Esophagus (tissue), 2 donors: ENCODE measurements at regions not wholly inside any gene's neighbourhood (a gene's known extent, or its start where the extent isn't known, plus 50 kb on each side); places are given as distances from the start of the nearest gene placed in this dataset.

Experiments
- H3K27ac ChIP-seq, 2 donors: one replicate each; pipeline ENCODE4 v1.5.1; 2013; ENCODE audit warnings: low read depth in 2 of 2, mild to moderate bottlenecking in 2 of 2, inconsistent platforms in 1 of 2, low read length in 1 of 2, moderate library complexity in 1 of 2
- H3K27me3 ChIP-seq, 2 donors: one replicate each; pipeline ENCODE4 v1.6.1; 2013; ENCODE audit warnings: low read length in 2 of 2, control low read depth in 1 of 2, mild to moderate bottlenecking in 1 of 2; ENCODE audit not compliant: insufficient read depth in 2 of 2, control insufficient read depth in 1 of 2
- H3K36me3 ChIP-seq, 2 donors: one replicate each; pipeline ENCODE4 v1.6.1; 2013; ENCODE audit warnings: low read length in 1 of 2; ENCODE audit not compliant: control insufficient read depth in 2 of 2, insufficient read depth in 2 of 2
- H3K4me1 ChIP-seq, 2 donors: one replicate each; pipeline ENCODE4 v1.6.1; 2013; ENCODE audit warnings: low read length in 1 of 2; ENCODE audit not compliant: control insufficient read depth in 2 of 2, insufficient read depth in 2 of 2
- H3K4me3 ChIP-seq, 2 donors: one replicate each; pipeline ENCODE4 v1.5.1; 2013; ENCODE audit warnings: low read length in 2 of 2, mild to moderate bottlenecking in 2 of 2, low read depth in 1 of 2, moderate library complexity in 1 of 2
- H3K9me3 ChIP-seq, 2 donors: one replicate each; pipeline ENCODE4 v1.6.1; 2013; ENCODE audit warnings: mild to moderate bottlenecking in 2 of 2, low read depth in 1 of 2, low read length in 1 of 2, moderate library complexity in 1 of 2; ENCODE audit not compliant: control insufficient read depth in 2 of 2, insufficient read depth in 1 of 2
- WGBS, 2 donors: extraction: QIAGEN DNeasy Blood & Tissue Kit; methylation state at CpG; one replicate each; pipeline ENCODE4 v1.1.7; 2013; 5-methylcytosine and 5-hydroxymethylcytosine counted together
- donor health status: healthy with polysubstance abuse.
- donor health status: Bipolar disorder and iron deficiency.

GRCh38 chr10:105774351-105774750 lies 1133.3 kb downstream of the SORCS3 start:
- no peak overlapping the region for H3K4me3 ChIP-seq
- WGBS, 2 donors = 40 to 49% methylated on average over 2 of the region's 2 CpGs

GRCh38 chr10:105770524-105771212 lies 1129.6 kb downstream of the SORCS3 start:
- H3K4me3 ChIP-seq = no peak overlapping the region
- H3K36me3 ChIP-seq = no peaks in the 10 kb centered on the region
- 25 to 31% methylated on average over 2 of the region's 2 CpGs for WGBS, 2 donors
- no peaks in the 10 kb centered on the region for H3K4me1 ChIP-seq
- no peaks in the 10 kb centered on the region for H3K27me3 ChIP-seq
- H3K27ac ChIP-seq = no peak overlapping the region
- no peaks in the 10 kb centered on the region for H3K9me3 ChIP-seq

More at GRCh38 chr10:105774351-105774750, 1133.3 kb downstream of the SORCS3 start:
- Histone ChIP-seq H3K27me3 (no peaks in the 10 kb centered on the region), H3K36me3 (no peaks in the 10 kb centered on the region), H3K9me3 (no peaks in the 10 kb centered on the region), H3K27ac (no peak overlapping the region), H3K4me1 (no peaks in the 10 kb centered on the region)

DNA sequence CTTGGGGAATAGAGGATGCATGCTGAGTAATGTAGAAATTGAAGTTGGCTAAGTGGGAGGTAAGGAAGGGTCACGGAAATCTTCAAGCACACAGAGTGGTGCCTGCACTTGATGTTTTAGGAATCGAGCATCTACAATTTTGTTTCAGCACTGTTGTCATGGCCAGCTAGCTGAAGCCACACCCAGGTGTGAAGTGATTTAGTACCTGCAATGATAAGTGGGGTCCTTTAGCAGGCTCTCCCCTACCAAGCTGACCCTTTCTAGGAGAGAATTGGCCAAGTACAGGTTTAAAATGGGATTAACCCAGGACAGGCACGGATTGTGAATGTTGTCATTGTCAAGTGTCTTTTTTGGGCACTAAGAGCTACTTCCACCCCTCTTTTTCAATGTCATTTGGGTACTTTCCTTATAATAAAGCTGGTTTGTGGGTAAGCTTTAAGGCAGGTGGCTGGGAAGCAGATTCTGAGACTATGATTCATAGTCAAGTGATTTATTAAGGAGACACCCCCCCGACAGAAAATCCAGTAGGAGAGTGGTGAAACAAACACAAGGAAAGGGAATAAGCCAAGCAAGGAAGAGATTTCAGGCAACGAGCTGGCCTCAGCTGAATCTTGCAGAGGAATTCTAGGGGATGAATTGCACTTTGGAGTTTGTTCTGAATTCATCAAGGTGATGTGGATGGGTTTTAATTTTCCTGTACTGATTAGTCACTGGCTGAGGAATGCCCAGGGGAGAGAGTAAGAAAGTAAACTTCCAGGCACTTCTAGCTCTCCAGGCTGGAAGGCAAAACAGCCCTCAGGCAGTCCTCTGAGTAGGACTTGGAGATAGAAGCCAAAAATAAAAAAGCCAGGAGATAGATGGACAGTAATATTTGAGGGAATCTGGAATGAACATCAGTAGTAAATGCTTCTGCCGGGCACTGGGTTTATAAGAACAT lies 1128.4 kb downstream of the SORCS3 start:
- Histone ChIP-seq H3K27me3 (no peaks in the 10 kb centered on the region), H3K9me3 (no peaks in the 10 kb centered on the region), H3K4me1 (no peaks in the 10 kb centered on the region), H3K4me3 (no peak overlapping the region), H3K36me3 (no peaks in the 10 kb centered on the region), H3K27ac (no peak overlapping the region)
- WGBS, 2 donors = 37 to 39% methylated on average over 6 of the region's 6 CpGs

DNA sequence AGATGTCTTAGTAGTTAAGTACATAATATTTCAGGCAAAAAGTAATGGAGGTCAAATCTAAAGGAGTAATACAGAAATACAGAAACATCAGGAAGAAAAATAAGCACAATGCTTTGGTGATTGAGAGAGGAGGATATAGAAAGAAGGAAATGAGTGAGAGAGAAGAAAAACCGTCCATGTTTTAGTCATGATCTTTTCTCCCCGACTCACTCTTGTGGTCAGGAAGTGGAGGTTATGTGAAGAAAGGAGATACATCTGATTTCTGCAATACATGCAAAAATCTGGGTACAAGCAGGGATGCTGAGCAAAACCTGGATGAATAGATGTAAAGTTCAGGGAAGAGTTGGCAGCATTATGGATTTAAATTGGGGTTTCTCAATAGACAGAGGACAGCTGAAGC lies 1122.5 kb downstream of the SORCS3 start:
- Histone ChIP-seq H3K9me3 (no peaks in the 10 kb centered on the region), H3K27me3 (no peaks in the 10 kb centered on the region), H3K36me3 (no peaks in the 10 kb centered on the region), H3K27ac (no peak overlapping the region), H3K4me3 (no peak overlapping the region), H3K4me1 (no peaks in the 10 kb centered on the region)
- WGBS, 2 donors = 59 to 68% methylated on average over 2 of the region's 2 CpGs

DNA sequence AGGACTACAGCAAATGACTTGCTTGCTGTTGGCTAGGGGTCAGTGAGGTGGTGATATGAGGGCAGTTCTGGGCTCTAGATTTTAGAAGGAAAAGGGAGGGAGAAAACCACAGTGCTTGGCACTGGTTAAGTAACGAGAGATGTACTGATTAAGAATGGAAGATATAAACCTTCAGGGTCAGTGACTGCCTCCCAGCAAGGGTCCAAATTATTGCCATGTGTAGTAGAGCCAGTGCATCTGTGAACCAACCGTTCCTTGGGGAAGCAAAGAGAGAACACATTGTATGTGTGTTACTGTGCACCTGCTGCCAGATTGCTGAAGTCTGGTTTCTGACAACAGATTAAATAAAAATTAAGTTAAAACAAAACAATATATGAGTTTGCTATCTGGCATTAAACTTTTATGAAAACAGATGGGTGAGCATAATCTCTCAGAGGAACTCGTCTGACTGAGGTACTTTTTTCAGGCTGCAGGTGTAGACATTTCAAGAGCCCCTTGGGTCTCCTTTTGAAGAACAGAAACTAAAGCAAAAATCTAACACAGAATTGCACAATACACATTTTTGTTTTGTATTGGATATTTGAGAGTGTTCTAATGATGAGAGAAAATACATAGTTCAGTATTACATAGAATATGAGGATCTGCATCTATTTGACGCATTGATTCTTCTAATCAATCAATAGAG lies 1120.6 kb downstream of the SORCS3 start:
- Histone ChIP-seq H3K4me3 (no peak overlapping the region), H3K9me3 (no peaks in the 10 kb centered on the region), H3K4me1 (no peaks in the 10 kb centered on the region), H3K36me3 (no peaks in the 10 kb centered on the region), H3K27ac (no peak overlapping the region), H3K27me3 (no peaks in the 10 kb centered on the region)
- 75 to 76% methylated on average over 4 of the region's 4 CpGs for WGBS, 2 donors

GRCh38 chr10:105759669-105760068 lies 1118.6 kb downstream of the SORCS3 start:
- Histone ChIP-seq H3K4me1 (no peaks in the 10 kb centered on the region), H3K4me3 (no peak overlapping the region), H3K36me3 (no peaks in the 10 kb centered on the region), H3K27me3 (no peaks in the 10 kb centered on the region), H3K27ac (no peak overlapping the region), H3K9me3 (no peaks in the 10 kb centered on the region)
- WGBS, 2 donors = 60 to 70% methylated on average over 3 of the region's 3 CpGs

- Histone ChIP-seq H3K36me3 (no peaks in the 10 kb centered on the region), H3K27ac (no peak overlapping the region), H3K27me3 (no peaks in the 10 kb centered on the region), H3K4me3 (no peak overlapping the region), H3K9me3 (no peaks in the 10 kb centered on the region), H3K4me1 (no peaks in the 10 kb centered on the region)
- 49 to 68% methylated on average over 2 of the region's 2 CpGs for WGBS, 2 donors
These were observed 1117.3 kb downstream of the SORCS3 start for GRCh38 chr10:105758209-105758998.

DNA sequence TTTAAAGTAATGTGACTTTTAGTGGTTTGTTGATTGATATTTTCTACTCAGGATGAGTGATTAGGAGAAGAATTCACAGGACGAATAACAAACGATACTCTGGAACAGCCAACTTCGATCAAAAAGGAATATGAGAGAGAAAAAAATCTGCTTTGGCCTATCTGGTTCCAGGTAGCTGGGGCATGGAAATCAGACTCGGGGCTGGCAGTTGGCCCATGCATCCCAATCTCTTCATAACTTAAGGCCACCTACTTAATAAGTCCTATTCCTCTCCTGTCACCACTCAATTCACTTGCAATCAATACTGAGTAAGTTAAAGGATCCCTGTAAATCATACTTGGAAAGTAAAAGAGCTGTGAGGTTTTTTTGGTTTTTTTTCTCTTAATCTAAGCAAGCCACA lies 1116.2 kb downstream of the SORCS3 start:
- Histone ChIP-seq H3K27me3 (no peaks in the 10 kb centered on the region), H3K36me3 (no peaks in the 10 kb centered on the region), H3K27ac (no peak overlapping the region), H3K9me3 (no peaks in the 10 kb centered on the region), H3K4me3 (no peak overlapping the region), H3K4me1 (no peaks in the 10 kb centered on the region)
- WGBS, 2 donors = 43 to 65% methylated on average over 4 of the region's 4 CpGs

DNA sequence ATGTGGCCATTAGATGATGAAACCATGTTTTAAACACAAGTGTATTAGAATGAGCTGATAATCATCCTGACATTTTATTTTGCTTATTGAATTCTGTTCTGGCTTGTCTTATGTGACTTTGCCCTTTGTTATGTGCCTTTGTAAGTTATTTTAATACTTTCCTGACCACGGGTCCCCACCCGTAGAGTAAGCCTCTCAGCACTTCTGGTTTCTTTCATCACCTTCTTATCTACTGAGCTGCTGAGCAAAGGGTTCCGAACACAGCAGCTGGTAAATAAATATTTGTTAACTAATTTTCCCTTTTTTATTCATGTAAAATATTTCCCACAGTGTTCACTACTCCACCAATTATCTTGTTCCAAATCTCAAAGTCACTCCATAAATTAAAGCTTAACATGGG lies 1115.3 kb downstream of the SORCS3 start:
- no peaks in the 10 kb centered on the region for H3K9me3 ChIP-seq
- H3K27me3 ChIP-seq = no peaks in the 10 kb centered on the region
- 41 to 52% methylated on average over 3 of the region's 3 CpGs for WGBS, 2 donors
- no peak overlapping the region for H3K27ac ChIP-seq
- no peaks in the 10 kb centered on the region for H3K4me1 ChIP-seq
- H3K36me3 ChIP-seq = no peaks in the 10 kb centered on the region
- H3K4me3 ChIP-seq = no peak overlapping the region
